Upper lobe of left lung (tissue), 4 donors: ENCODE measurements at regions not wholly inside any gene's neighbourhood (a gene's known extent, or its start where the extent isn't known, plus 50 kb on each side); places are given as distances from the start of the nearest gene placed in this dataset.

Experiments
- CTCF ChIP-seq, 6 experiments: fragments of 450-650 bp in 4 of 6; fragments of 200-600 bp in 2 of 6; sonication (generic) in 2 of 6; IDR thresholded peaks; one replicate each; pipeline ENCODE4 v1.5.1; 2016 to 2019; ENCODE audit warnings: antibody characterized with exemption in 6 of 6
- EP300 ChIP-seq, 4 donors: sonication (generic); formaldehyde crosslinking; IDR thresholded peaks; one replicate each; pipeline ENCODE4 v1.5.1; 2017; ENCODE audit warnings: antibody characterized with exemption in 4 of 4, control low read depth in 2 of 4
- POLR2AphosphoS5 ChIP-seq, 2 donors: sonication (generic); formaldehyde crosslinking; IDR thresholded peaks; one replicate each; pipeline ENCODE4 v1.5.1; 2017; ENCODE audit warnings: antibody characterized with exemption in 2 of 2

- TF ChIP-seq CTCF (IDR thresholded peaks at IDR 0.05) (no peak), EP300 (IDR thresholded peaks at IDR 0.05) (no peak), POLR2AphosphoS5 (IDR thresholded peaks at IDR 0.05) (no peak)
Observed at GRCh38 chr2:34005901-34006300, 406.8 kb upstream of the FAM98A start.
